Sigmoid colon (tissue), 4 donors: ENCODE measurements at regions not wholly inside any gene's neighbourhood (a gene's known extent, or its start where the extent isn't known, plus 50 kb on each side); places are given as distances from the start of the nearest gene placed in this dataset.

Experiments used
- CTCF ChIP-seq, 4 experiments: fragments of 450-650 bp in 3 of 4; fragments of 200-600 bp in 1 of 4; IDR thresholded peaks; one replicate each; pipeline ENCODE4 v1.5.1; 2016 to 2019; ENCODE audit warnings: antibody characterized with exemption in 4 of 4, mild to moderate bottlenecking in 3 of 4, moderate library complexity in 2 of 4
- EP300 ChIP-seq, 4 donors: sonication (generic); formaldehyde crosslinking; IDR thresholded peaks; one replicate each; pipeline ENCODE4 v1.6.1; 2017; ENCODE audit warnings: antibody characterized with exemption in 4 of 4

GRCh38 chr6:113102761-113103160 is 754.4 kb upstream of the MARCKS start:
- TF ChIP-seq CTCF (IDR thresholded peaks at IDR 0.05) (no peak), EP300 (IDR thresholded peaks at IDR 0.05) (no peak)
